ENCODE measurements at regions not wholly inside any gene's neighbourhood (a gene's known extent, or its start where the extent isn't known, plus 50 kb on each side); places are given as distances from the start of the nearest gene placed in this dataset.

DNA sequence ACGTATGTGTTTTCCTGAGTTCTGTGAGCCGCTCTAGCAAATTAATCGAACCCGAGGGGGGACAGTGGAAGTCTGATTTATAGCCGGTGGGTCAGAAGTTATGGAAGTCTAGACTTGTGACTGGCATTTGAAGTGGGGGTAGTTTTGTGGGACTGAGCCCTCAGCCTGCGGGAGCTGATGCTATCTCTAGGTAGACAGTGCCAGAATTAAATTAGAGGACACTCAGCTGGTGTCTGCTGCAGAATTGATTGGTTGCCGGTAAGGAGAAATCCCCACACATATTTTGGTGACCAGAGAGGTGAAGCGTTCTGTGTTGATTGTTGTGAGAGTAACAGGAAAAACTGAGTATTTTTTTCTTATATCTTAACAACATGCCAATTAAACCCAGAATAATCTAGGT is 143.8 kb upstream of the ADCY1 start:
- TF ChIP-seq, protein P1, sequence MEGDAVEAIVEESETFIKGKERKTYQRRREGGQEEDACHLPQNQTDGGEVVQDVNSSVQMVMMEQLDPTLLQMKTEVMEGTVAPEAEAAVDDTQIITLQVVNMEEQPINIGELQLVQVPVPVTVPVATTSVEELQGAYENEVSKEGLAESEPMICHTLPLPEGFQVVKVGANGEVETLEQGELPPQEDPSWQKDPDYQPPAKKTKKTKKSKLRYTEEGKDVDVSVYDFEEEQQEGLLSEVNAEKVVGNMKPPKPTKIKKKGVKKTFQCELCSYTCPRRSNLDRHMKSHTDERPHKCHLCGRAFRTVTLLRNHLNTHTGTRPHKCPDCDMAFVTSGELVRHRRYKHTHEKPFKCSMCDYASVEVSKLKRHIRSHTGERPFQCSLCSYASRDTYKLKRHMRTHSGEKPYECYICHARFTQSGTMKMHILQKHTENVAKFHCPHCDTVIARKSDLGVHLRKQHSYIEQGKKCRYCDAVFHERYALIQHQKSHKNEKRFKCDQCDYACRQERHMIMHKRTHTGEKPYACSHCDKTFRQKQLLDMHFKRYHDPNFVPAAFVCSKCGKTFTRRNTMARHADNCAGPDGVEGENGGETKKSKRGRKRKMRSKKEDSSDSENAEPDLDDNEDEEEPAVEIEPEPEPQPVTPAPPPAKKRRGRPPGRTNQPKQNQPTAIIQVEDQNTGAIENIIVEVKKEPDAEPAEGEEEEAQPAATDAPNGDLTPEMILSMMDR (IDR thresholded peaks at IDR 0.05) = no peak
- no peak for TF ChIP-seq POLR2AphosphoS5 (IDR thresholded peaks at IDR 0.05; ENCODE audit: low read depth, low read length)
